GM21723 (cell line): ENCODE measurements at regions not wholly inside any gene's neighbourhood (a gene's known extent, or its start where the extent isn't known, plus 50 kb on each side); places are given as distances from the start of the nearest gene placed in this dataset.

ENCODE experiments used
- ATAC-seq: cut with Tn5 transposase; IDR thresholded peaks from one replicate; pipeline ENCODE4 v1.9.1; 2021; ENCODE audit warnings: mild to moderate bottlenecking, moderate library complexity; ENCODE audit not compliant: unreplicated experiment

GRCh38 chr9:14520341-14520740 lies 172.9 kb downstream of the ZDHHC21 start:
- ATAC-seq, result no peak

- ATAC-seq, result no peak
These were observed 175.9 kb downstream of the ZDHHC21 start for GRCh38 chr9:14517154-14517906.

- ATAC-seq, result no peak
These were observed 176.6 kb downstream of the ZDHHC21 start for GRCh38 chr9:14516656-14517055.

GRCh38 chr9:14515571-14516198 lies 177.5 kb downstream of the ZDHHC21 start:
- no peak for ATAC-seq

- no peak for ATAC-seq
These were observed 178.2 kb downstream of the ZDHHC21 start for GRCh38 chr9:14515049-14515448.

DNA sequence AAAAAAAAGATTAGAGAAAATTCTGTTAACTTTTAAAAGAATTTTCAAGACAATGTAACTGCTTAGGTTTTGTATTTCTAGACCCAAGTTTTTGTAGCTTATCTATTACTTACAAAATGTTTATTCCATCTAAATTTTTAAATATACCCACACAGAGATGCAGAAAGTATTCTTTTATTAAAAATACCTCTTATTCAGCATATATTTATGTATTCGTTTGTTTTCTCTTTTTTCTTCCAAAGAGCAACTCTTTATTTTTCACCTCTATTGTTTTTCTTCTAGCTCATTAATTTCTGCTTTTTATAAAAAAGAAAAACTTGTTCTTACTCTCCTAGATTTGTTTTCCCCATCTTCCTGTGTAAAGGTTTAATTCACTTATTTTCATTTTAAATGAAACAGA lies 180.3 kb downstream of the ZDHHC21 start:
- no peak for ATAC-seq

- ATAC-seq, result no peak
These were observed 181.8 kb downstream of the ZDHHC21 start for GRCh38 chr9:14511452-14511851.

- ATAC-seq, result no peak
These were observed 184.3 kb downstream of the ZDHHC21 start for GRCh38 chr9:14508884-14509283.

DNA sequence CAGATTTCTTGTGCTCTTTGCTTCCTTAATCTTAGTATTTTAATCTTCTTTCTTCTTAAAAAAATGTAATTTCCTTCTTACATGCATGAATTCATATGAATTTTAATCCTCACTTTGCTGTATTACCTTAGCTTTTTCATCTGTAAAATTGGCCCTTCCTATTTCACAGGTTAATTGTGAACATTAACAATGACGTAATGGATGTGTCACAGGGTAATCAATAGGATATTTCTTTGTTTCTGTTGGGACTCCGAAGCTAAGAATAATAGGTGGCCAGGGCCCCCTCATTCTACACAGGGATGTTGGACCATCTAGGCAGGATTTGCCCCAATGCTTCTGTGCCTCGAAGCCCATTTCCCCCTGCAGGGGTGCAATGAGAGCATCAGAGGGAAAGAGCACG lies 187.4 kb upstream of the NFIB start:
- no peak for ATAC-seq

GRCh38 chr9:14500705-14501104 lies 186.8 kb upstream of the NFIB start:
- ATAC-seq, result no peak

- no peak for ATAC-seq
These were observed 186.0 kb upstream of the NFIB start for GRCh38 chr9:14499976-14500375.

DNA sequence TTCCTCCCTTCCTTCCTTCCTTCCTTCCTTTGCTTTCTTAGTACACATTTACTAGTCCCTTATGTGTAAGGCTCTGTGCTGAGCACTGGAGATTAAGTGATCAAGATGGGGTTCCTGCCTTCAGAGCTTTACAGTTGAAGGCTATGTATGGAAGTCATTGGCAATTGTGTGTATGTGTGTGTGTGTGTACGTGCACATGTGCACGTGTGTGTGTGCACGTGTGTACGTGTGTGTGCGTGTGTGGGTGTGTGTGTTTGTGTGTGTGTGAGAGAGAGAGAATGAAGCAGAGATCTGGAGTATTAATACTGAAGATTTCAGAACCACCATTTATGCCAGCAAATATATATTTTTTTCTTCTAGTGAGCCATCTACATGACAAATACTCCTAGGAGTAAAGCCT lies 184.9 kb upstream of the NFIB start:
- no peak for ATAC-seq

- ATAC-seq, result no peak
These were observed 183.5 kb upstream of the NFIB start for GRCh38 chr9:14497476-14497875.

GRCh38 chr9:14488421-14489190 lies 174.7 kb upstream of the NFIB start:
- ATAC-seq, result no peak

- no peak for ATAC-seq
These were observed 173.7 kb upstream of the NFIB start for GRCh38 chr9:14487547-14488185.

DNA sequence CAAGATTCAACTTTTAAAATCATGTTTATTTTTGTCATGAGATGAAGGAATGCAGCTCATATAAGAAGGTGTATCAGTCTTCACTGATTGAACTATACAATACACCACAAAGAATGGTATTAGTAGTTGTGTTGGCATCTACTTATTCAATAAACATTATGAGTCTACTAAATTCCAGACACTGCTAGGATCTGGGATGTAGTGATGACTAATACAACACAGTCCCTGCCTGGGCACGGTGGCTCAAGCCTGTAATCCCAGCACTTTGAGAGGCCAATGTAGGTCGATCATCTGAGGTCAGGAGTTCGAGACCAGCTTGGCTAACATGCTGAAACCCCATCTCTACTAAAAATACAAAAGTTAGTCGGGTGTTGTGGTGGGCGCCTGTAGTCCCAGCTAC lies 171.4 kb upstream of the NFIB start:
- no peak for ATAC-seq

- ATAC-seq, result no peak
These were observed 168.9 kb upstream of the NFIB start for GRCh38 chr9:14482856-14483255.

DNA sequence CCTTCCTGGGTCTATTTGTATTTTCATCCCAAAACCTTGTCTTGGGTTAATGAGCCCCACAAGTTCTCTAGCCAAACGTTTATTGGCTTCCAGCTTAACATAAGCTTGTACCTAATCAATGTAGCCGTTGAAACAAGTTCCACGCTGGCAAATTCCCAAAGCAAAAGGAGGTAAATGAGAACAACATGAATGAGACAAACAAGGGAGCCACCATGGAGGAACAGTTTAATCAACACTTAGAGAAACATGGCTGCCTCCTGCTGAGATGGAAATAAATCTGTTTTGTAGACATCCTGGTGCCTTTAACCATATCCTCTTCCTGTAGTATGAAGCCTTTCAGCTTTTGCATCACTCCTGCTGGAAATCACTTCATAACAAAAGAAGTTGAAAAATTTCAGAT lies 166.6 kb upstream of the NFIB start:
- ATAC-seq, result no peak

GRCh38 chr9:14479163-14479560 lies 165.2 kb upstream of the NFIB start:
- no peak for ATAC-seq

GRCh38 chr9:14478175-14479162 lies 164.5 kb upstream of the NFIB start:
- ATAC-seq, result no peak
